HG02588 (cell line): ENCODE measurements at regions not wholly inside any gene's neighbourhood (a gene's known extent, or its start where the extent isn't known, plus 50 kb on each side); places are given as distances from the start of the nearest gene placed in this dataset.

Experiments used
- ATAC-seq: cut with Tn5 transposase; IDR thresholded peaks from one replicate; pipeline ENCODE4 v1.9.1; 2021; ENCODE audit warnings: mild to moderate bottlenecking, moderate library complexity; ENCODE audit not compliant: unreplicated experiment

DNA sequence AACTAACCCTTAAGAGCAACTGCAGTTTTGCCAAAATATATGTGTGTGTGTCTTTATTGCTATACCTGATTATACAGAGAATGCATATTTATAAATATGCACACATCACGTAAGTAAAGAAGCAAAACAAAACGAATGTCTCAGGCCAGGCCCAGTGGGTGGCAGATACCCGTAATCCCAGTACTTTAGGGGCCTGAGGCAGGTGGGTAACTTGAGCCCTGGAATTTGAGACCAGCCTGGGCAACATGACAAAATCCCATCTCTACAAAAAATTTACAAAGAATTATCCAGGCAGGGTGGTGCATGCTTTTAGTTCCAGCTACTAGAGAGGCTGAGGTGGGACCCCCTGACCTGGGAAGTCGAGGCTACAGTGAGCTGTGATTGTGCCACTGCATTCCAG, 745.3 kb downstream of the SATB2 start:
- ATAC-seq: no peak

DNA sequence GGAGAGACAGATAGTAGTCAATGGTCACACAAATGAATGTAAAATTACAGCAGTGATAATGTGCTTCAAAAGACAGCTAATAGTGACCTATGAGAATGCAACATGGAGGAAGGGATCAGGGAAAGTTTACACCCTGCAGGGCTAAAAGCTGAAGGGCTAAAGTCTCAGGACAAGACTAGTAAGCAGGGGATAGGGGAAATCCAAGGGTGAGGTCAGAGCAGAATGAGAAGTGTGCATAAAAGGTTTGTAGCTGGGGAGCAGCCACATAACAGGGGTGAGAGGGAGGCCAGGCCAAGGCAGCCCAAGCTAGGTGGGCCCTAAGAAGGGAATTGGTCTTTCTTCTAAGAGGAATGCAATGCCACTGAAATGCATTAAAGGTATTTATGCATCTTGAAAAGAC, 746.3 kb downstream of the SATB2 start:
- no peak for ATAC-seq

DNA sequence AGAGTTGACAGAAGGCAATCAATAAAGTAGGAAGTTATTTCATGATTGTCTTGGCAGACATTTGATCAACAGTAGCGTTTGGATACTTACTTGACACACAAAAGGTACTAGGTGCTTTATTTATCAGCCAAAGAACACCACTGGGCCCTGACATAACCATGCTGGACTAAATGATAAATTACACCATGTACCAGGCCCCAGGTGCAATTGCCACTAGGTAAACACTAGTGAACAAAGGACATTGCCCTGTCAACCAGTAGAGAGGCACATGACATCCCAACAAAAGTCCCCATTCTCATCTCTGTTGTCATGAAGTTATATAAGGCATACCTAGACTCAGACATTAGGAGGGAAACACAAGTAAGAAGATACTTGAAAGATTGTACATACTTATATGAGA, 747.2 kb downstream of the SATB2 start:
- no peak for ATAC-seq

DNA sequence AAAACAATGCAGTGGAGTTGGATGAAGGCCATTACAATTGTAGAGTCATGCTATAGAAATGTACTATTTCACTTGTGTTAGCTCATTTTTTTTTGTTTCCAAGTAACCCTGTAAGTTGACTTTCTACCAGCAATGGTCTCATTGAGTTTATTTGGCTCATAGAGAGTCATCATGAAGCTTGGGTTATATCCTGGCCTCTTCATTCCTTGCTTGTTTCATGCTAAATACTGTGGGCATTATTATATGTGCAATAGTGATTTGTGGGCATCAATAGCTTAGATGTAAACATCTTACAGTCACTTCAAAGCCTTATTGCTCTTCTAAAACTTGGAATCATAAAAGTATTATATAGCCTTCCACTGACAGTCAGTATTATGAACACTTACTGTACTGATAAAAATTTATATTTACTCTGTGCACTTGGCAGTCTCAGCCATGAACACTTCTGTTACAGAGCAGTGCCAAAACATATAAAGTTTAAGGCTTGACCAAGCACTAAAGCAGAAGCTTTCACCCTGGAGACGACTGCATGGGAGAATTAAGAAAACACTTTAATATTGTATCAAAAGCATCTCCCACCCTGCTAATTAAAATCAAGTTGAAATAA, 751.2 kb downstream of the SATB2 start:
- ATAC-seq: no peak

DNA sequence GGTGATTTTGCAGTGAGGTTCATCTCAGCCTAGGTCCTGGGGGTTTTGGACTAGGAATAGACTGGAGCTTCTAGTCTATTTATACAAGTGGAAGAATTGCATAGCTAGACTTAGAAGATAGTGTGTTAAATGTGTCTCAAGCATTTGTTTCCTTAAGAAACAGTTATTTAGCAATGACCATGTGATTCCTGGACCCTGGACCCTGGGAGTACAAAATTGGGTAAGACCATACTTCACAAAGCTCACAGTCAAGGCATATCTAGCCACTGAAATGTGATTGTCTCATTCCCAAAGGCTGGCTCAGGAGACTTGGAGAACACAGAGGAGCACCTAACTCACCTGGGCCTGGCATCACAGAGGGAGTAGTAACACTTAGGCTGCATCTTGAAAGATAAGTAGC, 754.5 kb downstream of the SATB2 start:
- no peak for ATAC-seq

DNA sequence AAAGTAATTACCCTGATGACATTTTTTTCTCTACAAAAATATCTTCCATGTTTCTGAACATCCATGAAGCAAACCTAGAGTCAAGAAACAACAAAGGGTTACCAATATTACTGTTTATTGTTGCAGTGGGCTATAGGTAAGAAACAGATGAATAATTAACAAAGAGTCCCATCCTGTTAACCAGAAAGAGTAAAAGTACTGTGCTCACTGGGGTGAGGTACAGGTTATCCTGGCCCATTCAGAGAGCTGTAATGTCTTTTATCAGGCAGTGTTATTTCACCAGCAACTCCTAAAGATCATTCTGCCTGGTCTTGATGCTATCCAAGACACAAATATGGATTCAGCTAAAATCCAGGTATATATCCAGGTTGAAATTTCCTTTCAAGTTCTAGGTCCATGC, 754.9 kb downstream of the SATB2 start:
- ATAC-seq: no peak

DNA sequence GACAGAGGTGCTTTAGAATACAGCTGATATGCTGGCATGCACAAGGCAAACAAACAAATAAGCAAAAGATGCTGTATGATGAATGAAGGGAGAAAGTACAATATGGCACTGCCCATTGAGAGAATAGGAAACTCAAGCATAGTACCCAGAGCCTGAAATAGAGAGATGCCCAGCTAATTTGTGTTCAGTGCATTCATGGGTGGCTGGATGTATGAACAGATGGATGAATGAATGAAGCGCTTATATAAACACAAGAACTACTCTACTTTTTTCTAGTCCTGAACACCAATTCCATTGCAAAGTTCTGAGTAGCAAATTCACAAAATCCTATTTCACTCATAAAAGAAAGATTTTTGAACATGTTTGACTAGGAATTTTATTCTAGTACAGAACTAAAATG, 756.3 kb downstream of the SATB2 start:
- ATAC-seq: no peak

DNA sequence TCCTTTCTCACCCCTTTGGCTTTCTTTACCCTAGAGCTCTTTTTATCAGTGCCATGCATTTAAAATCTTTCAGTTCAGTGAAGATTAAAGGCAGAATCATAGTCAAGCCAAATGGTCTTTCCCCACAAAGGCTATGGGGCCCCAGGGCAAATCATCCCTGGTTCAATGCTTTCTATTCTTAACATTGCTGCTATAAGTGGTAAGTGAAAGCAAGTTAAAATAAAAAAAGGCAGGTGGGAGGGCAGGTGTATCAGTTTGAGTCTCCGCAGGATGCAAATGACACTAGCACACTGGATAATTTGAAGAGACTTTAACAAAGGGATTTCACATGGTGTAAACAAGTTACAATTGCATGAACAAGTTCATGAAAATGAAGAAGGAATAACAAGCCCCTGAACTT, 757.4 kb downstream of the SATB2 start:
- ATAC-seq: no peak

DNA sequence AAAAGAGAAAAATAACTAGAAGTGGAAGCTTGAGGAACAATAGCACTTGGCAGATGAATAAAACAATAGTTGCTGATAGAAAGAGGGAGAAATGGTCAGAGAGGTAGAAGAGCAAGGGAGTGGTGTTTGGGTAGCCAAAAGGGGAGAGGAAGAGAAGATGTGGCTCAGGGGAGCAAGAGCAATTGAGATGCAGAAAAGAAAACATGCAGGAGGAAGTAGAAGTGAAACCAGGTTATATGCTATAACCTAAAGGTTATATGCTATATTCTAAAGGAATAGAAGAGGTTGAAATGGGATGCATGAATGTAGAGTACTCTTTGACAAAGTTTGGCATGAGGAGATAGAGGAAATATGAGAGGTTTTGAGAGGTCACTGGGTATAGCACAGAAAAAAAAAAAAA, 759.5 kb downstream of the SATB2 start:
- no peak for ATAC-seq

DNA sequence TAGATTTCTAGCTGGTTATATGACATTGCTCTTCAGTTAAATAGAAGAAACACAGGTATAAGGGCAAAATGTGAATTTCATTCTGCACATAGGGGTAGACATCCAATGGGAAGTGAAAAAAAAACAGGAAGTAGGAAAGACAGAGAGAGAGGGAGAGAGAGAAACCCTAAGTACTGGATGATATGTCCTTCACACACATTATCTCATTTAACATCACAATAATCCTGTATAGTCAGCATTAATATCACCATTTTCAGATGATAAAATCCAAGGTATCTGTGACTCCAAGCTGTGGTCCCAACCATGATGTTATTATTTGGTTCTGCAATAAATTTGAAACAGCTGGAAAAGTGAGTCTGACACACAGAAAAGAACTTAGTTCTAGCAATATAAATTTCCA, 759.9 kb downstream of the SATB2 start:
- ATAC-seq: no peak

DNA sequence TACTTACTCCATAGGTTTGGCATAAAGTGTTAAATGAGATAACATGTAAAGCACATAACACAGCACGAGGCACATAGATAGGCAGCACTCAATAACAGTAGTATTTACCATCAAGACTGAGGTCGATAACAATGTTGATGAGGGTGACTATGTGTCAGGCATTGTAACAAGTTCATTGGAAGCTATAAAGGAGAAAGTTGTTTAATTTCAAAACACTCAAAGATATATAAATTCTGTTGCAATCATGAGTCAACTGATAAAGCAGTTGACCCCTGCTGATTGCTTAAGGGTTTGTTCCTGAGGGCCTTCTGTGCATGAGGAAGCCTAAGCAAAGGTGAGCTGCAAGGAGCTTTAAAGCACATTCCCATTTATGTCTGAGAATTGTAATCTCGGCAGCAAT, 760.5 kb downstream of the SATB2 start:
- no peak for ATAC-seq

DNA sequence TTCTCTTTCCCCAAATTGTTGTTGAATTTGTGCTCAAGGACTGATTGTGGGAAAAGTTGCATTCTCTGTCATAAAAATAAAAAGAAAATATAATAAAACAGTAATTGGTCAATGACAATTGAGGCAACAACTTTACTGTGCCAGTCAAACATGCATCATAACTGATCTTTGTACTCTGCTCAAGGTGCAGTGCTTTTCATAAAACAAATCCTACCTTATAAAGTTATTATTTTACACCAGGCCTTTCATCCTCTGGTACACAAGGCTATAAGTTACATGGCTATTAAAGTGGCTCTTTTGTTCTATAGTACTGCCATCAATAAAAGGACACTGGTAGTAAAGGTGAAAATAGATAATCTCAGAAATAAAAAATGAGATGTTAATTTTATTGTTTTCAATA, 761.9 kb downstream of the SATB2 start:
- ATAC-seq: no peak

DNA sequence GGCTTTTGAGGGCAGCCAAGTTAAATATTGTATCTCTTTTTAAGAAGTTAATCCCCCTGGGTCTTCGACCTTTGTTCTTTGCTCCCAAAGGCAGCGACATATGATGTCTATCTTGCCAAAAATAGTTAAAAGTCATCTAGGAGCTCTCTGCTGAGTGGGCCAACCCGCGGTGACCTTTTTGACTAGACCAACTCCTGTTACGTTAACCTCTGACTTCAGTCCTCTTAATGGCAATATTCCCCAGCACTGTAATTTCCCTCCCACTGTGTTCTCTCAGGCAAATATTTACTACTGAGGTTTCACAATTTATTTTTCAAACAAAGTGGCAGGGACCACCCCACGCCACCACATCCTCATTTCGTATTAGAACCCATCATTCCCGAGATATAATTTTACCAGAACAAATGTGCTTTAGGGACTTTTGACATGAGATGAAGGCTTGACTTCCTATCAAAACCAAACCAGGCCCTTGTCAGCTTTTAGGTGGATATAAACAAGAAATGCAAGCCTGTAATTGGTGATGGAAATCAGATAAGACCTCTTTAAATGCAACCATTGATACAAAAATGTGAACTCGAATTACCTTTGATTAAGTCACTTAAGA, 764.7 kb downstream of the SATB2 start:
- ATAC-seq: no peak

DNA sequence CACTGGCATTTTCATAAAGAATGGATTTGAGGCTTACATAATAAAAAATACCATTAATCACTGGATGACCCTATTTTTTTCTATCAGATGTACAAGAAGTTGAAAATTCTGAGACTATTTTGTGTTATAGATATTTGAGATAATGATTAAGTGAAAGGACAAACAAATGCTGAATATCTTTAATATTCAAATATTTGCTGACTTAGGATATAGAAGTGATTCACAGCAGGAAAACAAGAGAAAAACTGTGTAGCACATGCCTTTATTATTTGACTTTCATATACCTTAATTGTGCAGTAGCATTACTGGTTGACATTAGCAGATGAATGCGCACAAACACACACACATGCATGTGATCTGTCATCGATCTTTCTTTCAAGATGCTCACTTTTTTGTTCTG, 766.5 kb downstream of the SATB2 start:
- ATAC-seq: no peak

DNA sequence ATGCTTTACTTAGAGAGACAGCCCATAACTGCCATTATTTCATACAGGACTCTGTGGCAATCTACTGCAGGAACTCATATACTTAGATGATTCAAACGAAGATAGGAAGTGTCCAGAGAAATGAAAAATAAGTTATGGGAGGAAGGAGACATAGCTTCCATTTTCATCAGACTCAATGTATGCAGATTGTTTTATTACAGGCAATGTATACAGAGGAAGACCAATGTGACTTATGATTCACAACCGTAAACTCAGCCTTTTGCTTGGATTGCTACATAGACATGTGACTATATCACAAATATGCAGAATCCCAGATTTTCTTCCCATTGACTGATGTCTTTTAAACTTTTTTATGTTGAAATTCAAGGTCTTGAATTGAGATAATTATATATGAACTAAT, 793.4 kb downstream of the SATB2 start:
- no peak for ATAC-seq

DNA sequence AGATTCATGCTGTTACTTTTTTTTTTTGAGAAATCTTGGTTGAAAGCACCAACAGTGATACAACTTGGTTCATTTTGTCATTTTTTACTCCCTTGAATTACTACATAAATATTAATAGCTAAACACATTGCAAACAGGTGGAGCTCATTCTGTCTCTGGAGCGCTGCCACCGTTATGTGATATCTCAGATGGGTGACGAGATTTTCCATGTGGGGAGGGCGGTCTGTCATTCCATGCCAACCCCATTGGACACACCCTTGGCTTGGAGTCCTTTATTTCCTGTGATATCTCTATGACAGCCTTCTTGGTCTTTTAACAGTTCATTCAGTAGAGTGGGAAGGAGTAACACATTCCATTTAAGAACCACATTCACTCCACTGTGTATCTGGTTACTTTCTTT, 794.8 kb downstream of the SATB2 start:
- no peak for ATAC-seq

DNA sequence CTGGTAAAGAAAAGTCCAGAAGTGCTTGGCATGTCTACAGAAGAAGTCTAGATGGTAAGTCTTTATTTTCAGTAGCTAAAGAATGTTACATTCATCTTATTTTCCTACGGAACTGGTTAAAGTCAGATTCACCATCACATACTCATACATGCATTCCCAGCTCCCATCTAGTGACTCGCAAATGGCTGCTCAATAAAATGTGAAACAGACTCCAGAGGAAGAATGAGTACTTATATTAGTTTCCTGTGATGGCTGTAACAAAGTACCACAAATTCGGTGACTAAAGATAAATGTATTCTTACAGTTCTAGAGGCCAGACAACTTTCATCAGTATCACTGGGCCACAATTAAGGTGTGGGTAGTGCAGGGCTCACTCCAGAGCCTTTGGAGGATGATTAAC, 797.2 kb downstream of the SATB2 start:
- ATAC-seq: no peak

DNA sequence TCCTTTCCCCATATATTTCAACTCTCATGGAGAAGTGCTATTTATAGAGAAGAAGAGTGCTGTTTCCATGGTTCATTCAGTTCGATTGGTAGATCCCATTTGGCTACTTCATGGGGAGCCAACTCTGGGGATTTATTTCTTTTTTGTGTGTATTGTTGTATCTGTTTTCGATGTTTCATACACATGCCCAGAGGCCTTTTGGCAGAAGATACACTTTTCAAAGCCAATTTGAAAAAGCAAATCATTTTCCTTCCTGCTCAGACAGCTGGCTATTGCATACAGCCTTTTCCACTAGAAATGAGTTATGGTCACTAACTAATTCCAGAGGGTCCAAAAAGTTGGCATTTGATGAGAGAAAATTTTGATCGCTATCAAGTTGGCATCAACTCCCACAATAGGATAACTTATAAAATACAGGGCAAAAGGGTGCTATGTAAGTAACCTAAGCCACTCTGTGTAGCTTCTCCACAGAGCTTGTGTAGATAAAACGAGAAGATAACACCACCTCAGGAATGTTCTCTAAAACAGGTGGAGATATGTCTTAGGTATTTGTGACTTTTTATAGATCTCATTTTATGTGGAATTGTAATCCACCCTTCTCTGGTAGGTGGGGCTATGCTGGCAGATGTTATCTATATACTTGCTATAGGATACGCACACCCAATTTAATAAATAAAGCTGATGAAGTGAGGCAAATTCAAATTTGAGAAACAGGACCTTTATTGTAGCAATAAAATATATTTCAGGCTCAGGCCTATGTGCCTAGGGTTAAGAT, 798.5 kb downstream of the SATB2 start:
- ATAC-seq: no peak

DNA sequence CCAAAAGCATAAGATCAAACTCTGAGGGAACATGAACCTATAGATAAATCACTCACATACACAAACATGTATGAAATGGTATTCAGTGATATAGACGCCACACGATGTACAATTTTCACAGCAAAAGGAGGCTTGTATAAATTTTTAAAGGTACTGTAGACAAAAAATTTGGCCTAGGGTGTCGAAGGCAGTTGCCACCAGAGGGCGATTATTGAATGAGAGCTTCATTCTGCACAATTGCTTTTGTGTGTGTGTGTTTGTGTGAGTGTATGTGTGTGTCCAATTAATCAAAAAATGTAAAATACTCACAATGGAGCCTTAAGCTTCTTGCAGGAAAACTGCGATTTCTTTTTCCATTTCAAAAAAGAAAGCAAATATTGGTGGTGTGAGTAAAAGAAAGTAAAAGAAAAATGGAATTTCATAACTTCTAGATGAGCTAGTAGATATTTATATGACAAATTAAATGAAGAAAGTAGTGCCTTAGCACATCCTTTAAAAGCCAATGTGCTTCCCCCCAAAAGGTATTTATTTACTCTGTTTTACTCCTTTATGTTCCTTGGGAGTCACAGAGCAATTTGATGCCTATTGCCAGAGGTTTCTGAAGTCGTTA, 800.1 kb downstream of the SATB2 start:
- ATAC-seq: no peak

DNA sequence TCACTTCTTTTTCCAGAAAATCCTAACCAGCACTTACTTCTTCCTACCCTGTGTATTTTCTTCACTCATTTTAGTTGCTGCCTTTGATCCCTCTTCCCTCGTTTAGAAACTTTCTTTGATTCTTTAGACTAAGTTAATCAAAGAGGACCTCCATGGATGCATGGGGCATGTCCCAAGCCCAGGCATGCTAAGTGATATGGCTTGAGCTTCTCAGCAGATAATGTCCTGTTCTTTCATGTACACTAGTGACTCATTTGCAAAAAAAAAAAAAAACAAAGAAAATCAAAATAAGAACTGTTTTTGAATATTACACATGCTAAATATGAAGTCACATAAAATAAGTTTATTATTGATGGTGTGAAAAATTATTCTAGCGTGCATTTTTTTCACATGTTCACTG, 800.9 kb downstream of the SATB2 start:
- ATAC-seq: no peak

DNA sequence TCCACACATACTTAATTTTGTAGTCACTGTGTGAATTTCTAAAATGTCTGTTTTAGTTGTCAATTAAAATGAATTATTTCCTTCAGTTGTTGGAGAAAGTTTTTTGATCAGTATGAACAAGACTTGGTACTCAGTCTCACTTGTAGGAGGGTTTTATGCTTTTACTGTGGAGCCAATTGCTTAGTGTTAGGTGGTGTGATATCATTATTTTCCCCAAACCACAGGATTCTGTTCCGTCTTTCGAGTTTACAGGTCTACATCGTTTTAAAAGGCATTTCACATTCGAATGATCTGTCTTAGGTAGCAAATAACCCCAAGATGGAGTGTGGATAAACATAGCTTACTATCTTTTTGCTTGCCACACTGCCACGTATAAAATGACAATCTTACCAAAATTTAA, 803.1 kb downstream of the SATB2 start:
- ATAC-seq: no peak

DNA sequence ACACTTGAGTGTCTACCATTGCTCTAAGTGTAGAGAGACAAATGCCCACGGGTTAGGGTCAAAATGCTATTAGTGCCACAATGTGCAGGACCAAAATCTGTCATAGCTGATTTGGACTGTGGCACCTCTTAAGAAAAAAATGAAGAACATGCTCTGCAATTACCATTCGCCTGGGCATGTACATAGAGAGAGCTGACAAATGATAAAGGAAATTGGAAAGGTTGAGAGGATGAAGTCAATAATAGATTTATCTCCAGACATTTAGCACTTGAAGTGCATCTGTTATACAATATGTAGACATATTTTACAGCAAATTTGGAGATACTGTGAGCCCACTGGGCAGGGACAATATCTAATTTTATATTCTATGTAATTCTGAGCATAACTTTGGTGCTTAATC, 804.4 kb downstream of the SATB2 start:
- no peak for ATAC-seq
